SK-N-DZ (cell line): ENCODE measurements at regions not wholly inside any gene's neighbourhood (a gene's known extent, or its start where the extent isn't known, plus 50 kb on each side); places are given as distances from the start of the nearest gene placed in this dataset.

Source experiments
- DNase-seq: peaks from one replicate; pipeline ENCODE4 v3.0.0-alpha.2; 2015; ENCODE audit warnings: low spot score

DNA sequence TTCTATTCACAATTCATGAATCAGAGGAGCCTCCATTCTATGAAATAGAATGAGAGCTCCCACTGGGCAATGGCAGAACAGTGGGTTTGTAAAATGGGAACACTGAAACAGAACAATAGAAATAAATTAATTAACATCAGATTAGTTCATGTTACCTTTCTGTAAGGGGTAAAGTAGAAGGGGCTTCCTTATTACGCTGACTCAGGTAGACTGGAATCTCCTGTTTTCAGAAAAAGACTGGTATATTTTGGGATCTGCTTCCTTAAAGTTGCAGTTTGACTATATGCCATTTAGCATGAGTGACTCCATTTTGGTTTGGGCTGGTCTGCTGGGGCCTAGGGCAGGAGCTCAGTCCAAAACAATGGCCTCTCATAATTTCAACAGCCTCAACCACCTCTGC, 52.8 kb upstream of the ZFAND3 start:
- no peak for DNase-seq

DNA sequence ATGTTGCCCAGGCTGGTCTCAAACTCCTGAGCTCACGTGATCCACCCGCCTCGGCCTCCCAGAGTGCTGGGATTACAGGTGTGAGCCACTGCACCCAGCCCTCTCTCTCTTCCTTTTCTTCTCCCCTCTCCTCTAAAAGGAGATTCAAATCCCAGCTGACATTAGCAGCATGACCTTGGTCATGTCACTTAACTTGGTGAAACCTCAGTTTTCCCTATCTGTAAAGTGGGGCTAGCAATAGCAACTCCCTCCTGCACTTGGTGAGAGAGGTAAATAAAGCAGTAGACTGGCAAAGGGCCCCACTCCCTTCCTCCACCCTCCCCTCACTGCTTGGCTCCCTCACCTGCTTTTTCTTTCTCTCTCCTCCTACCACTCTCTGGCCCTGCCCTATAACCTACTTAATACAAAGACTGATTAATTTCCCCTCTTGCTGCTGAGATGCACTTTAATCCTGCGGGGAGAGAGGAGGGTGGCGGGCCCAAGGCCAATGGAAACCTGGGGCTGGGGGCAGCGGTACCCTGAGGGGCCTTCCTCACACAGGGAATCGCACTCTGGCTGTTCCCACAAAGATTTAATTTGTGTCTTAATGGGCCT, 54.2 kb upstream of the ZFAND3 start:
- no peak for DNase-seq

DNA sequence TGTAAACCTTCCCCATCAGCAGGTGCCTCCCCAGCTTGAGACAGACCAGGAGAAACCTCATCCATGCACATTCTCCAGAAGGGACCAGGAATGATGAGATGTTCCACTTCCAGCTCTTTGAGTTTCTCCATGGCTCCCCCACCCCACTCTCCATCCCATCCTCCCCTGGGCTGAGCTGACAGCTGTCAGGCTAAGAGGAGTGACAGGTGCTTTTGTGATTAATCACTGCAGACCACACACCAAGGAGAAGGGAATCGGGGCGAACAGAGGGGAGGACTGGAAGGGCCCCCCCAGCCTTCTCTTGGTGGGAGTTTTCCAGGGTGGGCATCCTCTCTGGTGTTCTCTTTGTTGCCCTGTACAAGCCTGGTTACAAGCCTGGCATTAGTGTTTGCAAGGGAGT, 56.1 kb upstream of the ZFAND3 start:
- no peak for DNase-seq

DNA sequence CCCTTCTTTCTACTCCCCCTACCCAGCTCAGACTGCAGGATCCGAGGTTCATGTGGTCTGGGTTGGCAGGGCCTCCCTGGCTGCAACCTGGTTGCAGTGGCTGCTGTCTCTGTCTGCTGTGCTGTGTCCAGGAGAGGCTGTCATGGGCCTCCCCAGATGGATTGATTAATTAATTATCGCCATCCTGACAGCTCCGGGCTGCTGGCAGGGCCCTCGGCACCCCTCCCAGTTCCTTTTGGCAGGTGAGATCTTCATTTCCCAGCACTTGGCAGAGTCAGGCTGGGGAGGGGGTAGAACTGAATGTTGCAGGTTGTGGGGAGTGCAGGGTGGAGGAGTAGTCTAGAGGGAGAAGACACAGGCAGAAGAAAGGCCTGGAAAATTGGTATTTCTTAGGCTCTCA, 56.7 kb upstream of the ZFAND3 start:
- no peak for DNase-seq

DNA sequence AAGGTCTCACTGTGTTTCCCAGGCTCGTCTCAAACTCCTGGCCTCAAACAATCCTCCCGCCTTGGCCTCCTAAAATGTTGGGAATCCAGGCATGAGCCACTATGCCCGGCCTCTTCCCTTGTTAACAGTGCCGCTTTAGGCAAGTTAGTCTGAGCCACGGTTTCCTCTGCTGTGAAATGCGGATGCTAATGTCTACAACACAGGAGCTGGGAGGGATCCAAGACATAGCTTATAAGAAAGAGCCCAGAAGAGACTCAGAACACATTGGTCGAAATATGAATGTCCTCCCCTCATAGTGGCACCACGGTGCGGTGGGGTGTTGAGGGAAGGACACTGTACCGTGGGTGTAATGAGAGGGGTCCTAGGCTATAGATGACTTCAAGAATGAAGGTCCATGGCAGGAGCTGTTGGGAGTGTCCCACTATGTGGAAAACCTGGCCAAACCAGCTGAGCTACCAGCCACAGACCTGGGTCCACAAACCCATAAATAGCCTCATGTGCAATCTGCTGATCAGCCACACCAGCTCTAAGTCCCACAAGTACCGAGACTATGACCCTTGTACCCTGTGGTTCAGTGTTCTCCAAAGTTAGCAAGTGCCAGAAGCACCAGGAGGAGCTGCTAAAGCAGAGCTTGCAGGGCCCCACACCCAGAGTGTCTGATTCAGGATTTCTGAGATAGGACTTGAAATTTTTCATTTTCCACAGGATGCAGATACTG, 57.8 kb upstream of the ZFAND3 start:
- DNase-seq: no peak

DNA sequence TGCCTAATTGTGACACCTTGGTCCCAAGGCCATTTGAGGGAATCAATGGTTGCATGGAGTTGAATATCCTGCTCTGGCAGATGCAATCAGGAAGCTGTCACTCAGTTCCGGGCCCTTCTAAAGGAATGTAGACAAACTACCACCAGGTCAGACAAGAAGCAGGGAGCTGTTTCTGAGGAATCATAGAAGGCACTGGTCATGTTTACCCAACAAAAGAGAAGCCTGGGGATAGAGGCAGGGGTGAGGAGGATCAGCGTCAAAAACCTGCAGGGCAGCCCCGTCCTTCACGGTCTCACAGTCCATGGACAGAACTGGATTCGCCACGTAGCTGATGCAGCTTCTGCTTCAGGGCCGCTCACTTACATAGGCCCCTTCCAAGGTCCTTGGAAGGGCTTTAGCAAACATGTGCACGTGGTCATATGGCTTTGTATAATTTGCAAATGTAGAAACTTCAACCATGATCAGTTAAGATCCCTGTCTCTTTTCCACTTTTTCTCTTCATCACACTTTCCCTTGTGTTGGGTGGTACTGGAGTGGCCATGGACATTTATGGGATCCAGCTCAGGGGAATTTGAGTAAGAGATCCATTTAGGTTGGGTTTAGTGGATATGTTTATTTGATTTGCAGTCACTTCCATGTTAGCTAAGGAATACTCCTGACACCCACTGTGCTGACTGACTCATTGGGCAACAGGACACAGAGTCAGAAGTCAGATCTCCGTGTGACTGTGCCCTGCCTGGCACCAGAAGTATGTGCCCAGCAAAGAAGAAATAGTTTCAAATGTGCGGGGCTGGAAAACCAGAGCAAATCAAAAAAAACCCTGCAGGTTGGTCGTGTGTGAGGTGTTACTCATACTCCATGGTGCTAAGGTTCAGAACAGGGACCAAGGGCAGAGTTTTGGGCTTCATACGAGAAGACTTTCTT, 60.0 kb upstream of the ZFAND3 start:
- DNase-seq: no peak

DNA sequence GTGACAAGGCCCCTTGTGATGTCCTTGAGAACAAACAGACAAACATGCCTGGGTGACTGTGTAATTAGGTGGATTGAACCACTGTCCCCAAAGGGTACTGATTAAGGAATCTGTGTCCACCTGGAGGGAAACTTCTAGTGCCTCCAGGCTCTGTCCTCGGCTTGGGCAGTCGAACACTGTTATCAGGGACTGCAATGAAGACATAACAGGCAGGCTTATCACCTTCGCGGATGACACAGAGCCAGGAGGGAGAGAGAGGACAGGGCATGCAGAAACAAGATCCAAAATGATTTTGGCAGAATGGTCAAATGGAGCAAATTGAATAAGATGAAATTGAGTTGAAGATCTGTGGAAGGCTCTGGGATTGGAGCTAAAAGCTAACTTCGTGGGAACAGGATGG, 60.9 kb upstream of the ZFAND3 start:
- DNase-seq: no peak

DNA sequence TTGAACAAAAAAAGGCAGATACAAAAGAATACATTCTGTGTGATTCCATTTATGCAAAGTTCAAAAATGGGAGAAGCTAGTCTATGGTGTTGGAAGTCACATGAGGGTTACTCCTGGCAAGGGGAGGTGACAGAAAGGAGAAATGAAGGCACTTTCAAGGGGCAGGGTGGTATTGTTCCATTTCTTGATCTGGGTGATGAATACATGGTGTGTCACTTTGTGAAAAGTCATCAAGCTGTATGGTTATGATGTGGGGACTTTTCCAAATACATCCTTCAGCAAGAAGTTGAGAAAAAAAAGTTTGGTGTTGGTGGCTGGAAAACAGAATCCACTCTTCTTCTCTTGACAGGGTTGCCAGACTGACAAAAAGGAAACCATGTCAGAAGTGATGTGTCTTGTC, 60.6 kb upstream of the MDGA1 start:
- no peak for DNase-seq

DNA sequence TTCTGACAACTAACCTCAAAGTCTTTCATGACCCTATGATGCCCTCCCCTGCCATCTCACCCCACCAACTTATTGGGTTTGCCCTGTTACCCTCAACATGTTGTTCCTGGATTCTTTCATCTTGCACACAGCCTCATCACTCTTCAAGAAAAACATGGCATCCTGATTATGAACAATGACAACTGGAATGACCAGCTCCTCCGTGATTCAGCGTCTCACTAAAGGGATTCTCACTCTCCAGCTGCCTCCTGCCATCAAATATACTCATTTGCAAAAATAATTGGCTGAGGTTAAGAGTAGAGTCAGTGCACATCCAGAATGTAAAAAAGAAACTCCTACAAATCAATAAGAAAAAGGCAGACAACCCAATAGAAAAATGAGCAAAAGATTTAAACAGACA, 59.7 kb upstream of the MDGA1 start:
- no peak for DNase-seq

DNA sequence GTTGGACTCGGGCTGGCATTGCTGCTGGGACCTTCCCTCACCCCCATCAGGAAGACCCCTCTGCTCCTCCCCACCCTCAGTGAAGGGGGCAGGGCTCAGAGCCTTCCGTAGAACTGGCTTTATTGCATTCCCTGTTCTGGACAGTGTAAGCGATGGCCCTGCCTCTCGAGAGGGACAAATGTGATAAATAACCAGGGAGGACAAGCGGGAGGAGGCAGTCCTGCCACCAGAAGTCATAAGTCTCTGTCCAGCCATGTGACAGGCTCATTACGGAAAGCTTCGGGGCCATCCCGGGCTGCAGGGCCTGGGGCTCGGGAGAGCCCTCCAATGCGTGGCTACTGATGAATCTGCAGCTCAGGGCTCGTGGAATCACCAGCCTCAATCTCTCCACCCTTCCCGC, 58.5 kb upstream of the MDGA1 start:
- peak; percentile 46 for DNase-seq

DNA sequence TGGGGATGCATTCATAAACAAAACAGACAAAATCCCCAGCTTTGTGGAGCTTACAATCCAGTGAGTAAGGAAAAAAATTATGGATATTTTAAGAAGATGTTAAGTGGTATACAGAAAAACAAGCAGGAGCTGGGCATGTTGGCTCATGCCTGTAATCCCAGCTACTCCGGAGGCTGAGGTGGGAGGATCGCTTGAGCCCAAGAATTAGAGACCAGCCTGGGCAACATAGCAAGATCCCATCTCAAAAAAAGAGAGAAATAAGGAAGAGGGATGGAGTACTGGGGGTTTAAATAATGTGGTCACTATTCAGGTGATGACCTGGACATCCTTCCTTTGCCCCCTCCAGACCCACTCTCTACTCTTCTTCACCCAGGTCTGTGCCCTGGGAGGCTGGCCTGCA, 55.0 kb upstream of the MDGA1 start:
- DNase-seq: no peak

DNA sequence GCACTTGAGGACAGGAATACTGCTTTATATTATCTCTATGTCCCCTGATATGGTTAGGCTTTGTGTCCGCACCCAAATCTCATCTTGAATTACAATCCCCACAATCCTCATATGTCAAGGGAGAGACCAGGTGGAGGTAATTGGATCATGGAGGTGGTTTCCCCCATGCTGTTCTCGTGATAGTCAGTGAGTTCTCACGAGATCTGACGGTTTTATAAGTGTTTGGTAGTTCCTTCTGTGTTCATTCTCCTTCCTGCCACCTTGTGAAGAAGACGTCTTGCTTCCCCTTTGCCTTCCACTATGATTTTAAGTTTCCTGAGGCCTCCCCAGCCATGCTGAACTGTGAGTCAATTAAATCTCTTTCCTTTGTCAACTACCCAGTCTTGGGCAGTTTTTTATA, 51.7 kb upstream of the MDGA1 start:
- DNase-seq: peak; percentile 36

DNA sequence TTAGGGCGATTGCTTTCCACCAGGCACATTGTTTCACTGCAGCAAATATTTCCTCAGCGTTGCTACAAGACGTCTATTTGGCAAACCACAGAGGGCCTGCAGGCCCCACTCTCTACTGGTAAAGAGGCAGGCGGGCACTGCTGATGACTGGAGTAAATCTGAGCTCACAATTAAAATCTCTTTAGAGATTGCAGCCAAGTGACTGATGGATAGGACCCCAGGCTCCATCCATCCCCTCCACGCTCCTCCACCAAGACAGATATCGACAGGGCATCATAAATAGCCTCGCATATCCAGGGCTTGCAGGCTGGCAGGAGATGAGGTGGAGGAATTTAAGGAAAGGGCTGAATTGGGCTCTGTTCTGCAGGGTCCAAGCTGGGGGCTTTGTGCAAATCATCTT, 50.4 kb upstream of the MDGA1 start:
- no peak for DNase-seq
